Suprapubic skin (tissue), 4 donors: ENCODE measurements at regions not wholly inside any gene's neighbourhood (a gene's known extent, or its start where the extent isn't known, plus 50 kb on each side); places are given as distances from the start of the nearest gene placed in this dataset.
"Not testable (repeated sequence)": the region's sequence is repeated elsewhere in the genome, so short reads cannot be mapped to it uniquely, and the experiment has no call there.

Source experiments
- DNase-seq, 2 donors: peaks; one replicate each; pipeline ENCODE4 v3.0.0-alpha.2; 2019; ENCODE audit warnings: low spot score in 2 of 2
- H3K27ac ChIP-seq: fragments of 200-600 bp; sonication (generic); one replicate; pipeline ENCODE4 v1.5.1; 2019
- H3K27me3 ChIP-seq: fragments of 200-600 bp; sonication (generic); one replicate; pipeline ENCODE4 v1.5.1; 2019
- H3K36me3 ChIP-seq: fragments of 200-600 bp; sonication (generic); one replicate; pipeline ENCODE4 v1.5.1; 2019
- H3K4me1 ChIP-seq: fragments of 200-600 bp; sonication (generic); one replicate; pipeline ENCODE4 v1.5.1; 2019
- H3K4me3 ChIP-seq: fragments of 200-600 bp; sonication (generic); one replicate; pipeline ENCODE4 v1.5.1; 2019; ENCODE audit warnings: mild to moderate bottlenecking
- H3K9me3 ChIP-seq: fragments of 200-600 bp; sonication (generic); one replicate; pipeline ENCODE4 v1.5.1; 2019
- EP300 ChIP-seq: sonication (generic); formaldehyde crosslinking; IDR thresholded peaks from one replicate; pipeline ENCODE4 v1.6.1; 2017; ENCODE audit warnings: antibody characterized with exemption
- POLR2A ChIP-seq, 2 donors: fragments of 450-650 bp; IDR thresholded peaks; one replicate each; pipeline ENCODE4 v1.6.1; 2017; ENCODE audit warnings: antibody characterized with exemption in 2 of 2, mild to moderate bottlenecking in 2 of 2, moderate library complexity in 2 of 2
- POLR2AphosphoS5 ChIP-seq, 3 donors: sonication (generic); formaldehyde crosslinking; IDR thresholded peaks; one replicate each; pipeline ENCODE4 v1.6.1; 2017; ENCODE audit warnings: antibody characterized with exemption in 3 of 3
- WGBS: methylation state at CpG from one replicate; pipeline ENCODE4 v1.1.5; 2018; 5-methylcytosine and 5-hydroxymethylcytosine counted together
- TF ChIP-seq, protein P1 (sequence below), 2 donors: fragments of 200-600 bp in 1 of 2; fragments of 450-650 bp in 1 of 2; sonication (generic) in 1 of 2; IDR thresholded peaks; one replicate each; pipeline ENCODE4 v1.5.1; 2016 to 2019; ENCODE audit warnings: antibody characterized with exemption in 2 of 2, mild to moderate bottlenecking in 1 of 2, moderate library complexity in 1 of 2

DNA sequence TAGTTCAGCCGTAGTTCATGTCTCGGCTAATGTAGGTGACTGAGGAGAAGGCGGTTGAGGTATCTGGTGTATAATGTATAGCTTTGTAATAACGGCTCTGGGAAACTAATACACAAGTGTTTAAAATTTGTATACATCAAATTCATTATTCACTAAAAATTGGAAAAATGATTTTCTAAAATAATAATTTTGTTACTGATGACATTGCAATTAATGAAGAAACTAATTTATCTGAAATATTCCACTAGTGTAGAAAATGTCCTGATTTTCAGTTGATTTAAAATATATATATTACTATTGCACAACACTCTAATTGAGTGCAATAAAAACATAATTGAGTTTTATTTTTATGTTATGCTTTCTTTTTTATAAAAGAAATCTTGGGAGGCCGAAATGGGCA is 823.0 kb downstream of the TAF11L14 start:
- Histone ChIP-seq H3K27ac (no peak overlapping the region), H3K4me1 (no peaks in the 10 kb centered on the region), H3K27me3 (no peaks in the 10 kb centered on the region), H3K9me3 (no peaks in the 10 kb centered on the region), H3K36me3 (no peaks in the 10 kb centered on the region), H3K4me3 (no peak overlapping the region)
- 94% methylated on average over 5 of the region's 5 CpGs for WGBS
- no peak for DNase-seq
- TF ChIP-seq EP300: no peak
- no peak for TF ChIP-seq POLR2AphosphoS5 (IDR thresholded peaks at IDR 0.05)
- TF ChIP-seq, protein P1, sequence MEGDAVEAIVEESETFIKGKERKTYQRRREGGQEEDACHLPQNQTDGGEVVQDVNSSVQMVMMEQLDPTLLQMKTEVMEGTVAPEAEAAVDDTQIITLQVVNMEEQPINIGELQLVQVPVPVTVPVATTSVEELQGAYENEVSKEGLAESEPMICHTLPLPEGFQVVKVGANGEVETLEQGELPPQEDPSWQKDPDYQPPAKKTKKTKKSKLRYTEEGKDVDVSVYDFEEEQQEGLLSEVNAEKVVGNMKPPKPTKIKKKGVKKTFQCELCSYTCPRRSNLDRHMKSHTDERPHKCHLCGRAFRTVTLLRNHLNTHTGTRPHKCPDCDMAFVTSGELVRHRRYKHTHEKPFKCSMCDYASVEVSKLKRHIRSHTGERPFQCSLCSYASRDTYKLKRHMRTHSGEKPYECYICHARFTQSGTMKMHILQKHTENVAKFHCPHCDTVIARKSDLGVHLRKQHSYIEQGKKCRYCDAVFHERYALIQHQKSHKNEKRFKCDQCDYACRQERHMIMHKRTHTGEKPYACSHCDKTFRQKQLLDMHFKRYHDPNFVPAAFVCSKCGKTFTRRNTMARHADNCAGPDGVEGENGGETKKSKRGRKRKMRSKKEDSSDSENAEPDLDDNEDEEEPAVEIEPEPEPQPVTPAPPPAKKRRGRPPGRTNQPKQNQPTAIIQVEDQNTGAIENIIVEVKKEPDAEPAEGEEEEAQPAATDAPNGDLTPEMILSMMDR (IDR thresholded peaks at IDR 0.05): no peak

GRCh38 chr5:18461766-18462165 is 827.5 kb downstream of the TAF11L14 start:
- Histone ChIP-seq H3K9me3 (no peaks in the 10 kb centered on the region), H3K4me1 (no peaks in the 10 kb centered on the region), H3K36me3 (no peaks in the 10 kb centered on the region), H3K27me3 (no peaks in the 10 kb centered on the region), H3K27ac (no peak overlapping the region), H3K4me3 (no peak overlapping the region)
- TF ChIP-seq POLR2A (IDR thresholded peaks at IDR 0.05) (no peak), EP300 (no peak), POLR2AphosphoS5 (IDR thresholded peaks at IDR 0.05) (no peak)
- TF ChIP-seq, protein P1 (IDR thresholded peaks at IDR 0.05): no peak
- no peak for DNase-seq
- 90% methylated on average over 1 of the region's 1 CpG for WGBS

GRCh38 chr5:18465833-18466681 is 831.8 kb downstream of the TAF11L14 start:
- DNase-seq: peak in 1 of 2 donors; percentile 58
- H3K27me3 ChIP-seq: no peaks in the 10 kb centered on the region

DNA sequence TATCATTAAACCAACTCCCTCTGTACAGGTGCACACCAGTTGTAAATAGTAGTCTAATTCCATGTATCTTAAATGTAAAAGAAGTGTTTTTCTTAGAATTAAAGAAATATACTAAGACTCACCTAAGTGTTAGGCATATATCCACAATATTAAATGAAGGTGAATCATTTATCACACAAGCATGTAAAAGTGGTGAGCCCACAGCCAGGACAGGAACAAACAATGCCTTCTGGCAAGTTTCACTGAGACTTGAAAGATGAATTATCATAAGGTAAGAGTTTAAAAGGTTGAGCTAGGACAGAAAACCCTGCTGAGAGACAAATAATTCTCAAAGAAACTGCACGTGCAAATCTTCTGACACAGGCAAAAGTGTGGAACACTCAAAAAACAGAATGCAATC is 832.5 kb downstream of the TAF11L14 start:
- TF ChIP-seq POLR2A (IDR thresholded peaks at IDR 0.05): no peak
- TF ChIP-seq EP300: no peak
- WGBS: 37% methylated on average over 1 of the region's 1 CpG

More at GRCh38 chr5:18465833-18466681, 831.8 kb downstream of the TAF11L14 start:
- no peaks in the 10 kb centered on the region for H3K9me3 ChIP-seq
- no peak overlapping the region for H3K27ac ChIP-seq
- H3K36me3 ChIP-seq: no peaks in the 10 kb centered on the region
- TF ChIP-seq, protein P1 (IDR thresholded peaks at IDR 0.05): peak; percentile 19 to 61
- no peak for TF ChIP-seq EP300
- H3K4me1 ChIP-seq: no peaks in the 10 kb centered on the region
- WGBS: 58% methylated on average over 11 of the region's 11 CpGs
- H3K4me3 ChIP-seq: no peak overlapping the region

DNA sequence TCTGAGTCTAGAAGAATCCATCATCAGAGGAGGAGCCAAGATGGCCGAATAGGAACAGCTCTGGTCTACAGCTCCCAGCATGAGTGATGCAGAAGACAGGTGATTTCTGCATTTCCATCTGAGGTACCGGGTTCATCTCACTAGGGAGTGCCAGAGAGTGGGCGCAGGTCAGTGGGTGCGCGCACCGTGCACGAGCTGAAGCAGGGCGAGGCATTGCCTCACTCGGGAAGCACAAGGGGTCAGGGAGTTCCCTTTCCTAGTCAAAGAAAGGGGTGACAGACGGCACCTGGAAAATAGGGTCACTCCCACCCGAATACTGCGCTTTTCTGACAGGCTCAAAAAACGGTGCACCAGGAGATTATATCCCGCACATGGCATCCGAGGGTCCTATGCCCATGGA is 837.5 kb downstream of the TAF11L14 start:
- 95% methylated on average over 15 of the region's 15 CpGs for WGBS
- not testable (repeated sequence) for DNase-seq, H3K27ac ChIP-seq, H3K36me3 ChIP-seq, H3K4me3 ChIP-seq, H3K4me1 ChIP-seq, H3K27me3 ChIP-seq, H3K9me3 ChIP-seq

More for the DNA sequence above, 832.5 kb downstream of the TAF11L14 start:
- H3K4me3 ChIP-seq: no peak overlapping the region
- no peaks in the 10 kb centered on the region for H3K36me3 ChIP-seq
- DNase-seq: no peak
- H3K27me3 ChIP-seq: no peaks in the 10 kb centered on the region
- no peaks in the 10 kb centered on the region for H3K4me1 ChIP-seq
- H3K9me3 ChIP-seq: no peaks in the 10 kb centered on the region
- H3K27ac ChIP-seq: no peak overlapping the region

DNA sequence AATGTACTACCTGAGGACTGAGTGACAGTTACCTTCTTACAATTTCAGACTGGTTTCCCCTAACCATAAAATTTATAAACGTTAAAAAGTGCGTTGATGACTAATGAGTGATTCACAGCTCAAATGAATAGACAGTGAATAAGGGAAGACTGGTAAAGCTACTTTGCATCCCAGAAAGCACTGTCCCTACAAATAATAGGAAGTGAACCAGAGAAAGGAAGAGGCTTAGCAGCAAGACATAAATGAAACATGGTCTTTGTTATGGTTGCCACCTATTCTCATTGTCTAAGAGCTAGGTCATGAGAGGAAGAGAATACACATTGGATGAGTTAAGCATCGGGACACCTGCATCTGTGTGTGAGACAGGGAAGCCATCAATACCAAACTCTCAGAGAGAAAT is 849.2 kb downstream of the TAF11L14 start:
- Histone ChIP-seq H3K9me3 (no peaks in the 10 kb centered on the region), H3K27ac (no peak overlapping the region), H3K4me3 (no peak overlapping the region), H3K36me3 (no peaks in the 10 kb centered on the region), H3K4me1 (no peaks in the 10 kb centered on the region), H3K27me3 (no peaks in the 10 kb centered on the region)
- no peak for DNase-seq
- TF ChIP-seq POLR2A (IDR thresholded peaks at IDR 0.05): no peak
- no peak for TF ChIP-seq EP300
- TF ChIP-seq, protein P1 (IDR thresholded peaks at IDR 0.05): no peak
- no peak for TF ChIP-seq POLR2AphosphoS5 (IDR thresholded peaks at IDR 0.05)
- 43% methylated on average over 3 of the region's 3 CpGs for WGBS
